Erythroblast (primary cell): ENCODE measurements at regions not wholly inside any gene's neighbourhood (a gene's known extent, or its start where the extent isn't known, plus 50 kb on each side); places are given as distances from the start of the nearest gene placed in this dataset.

Source experiments
- GATA1 ChIP-seq: IDR thresholded peaks from 2 replicates; pipeline ENCODE4 v1.6.1; 2011; ENCODE audit warnings: low read depth, mild to moderate bottlenecking, control low read depth, low read length, moderate library complexity
- POLR2A ChIP-seq: IDR thresholded peaks from 2 replicates; pipeline ENCODE4 v1.6.1; 2011; ENCODE audit warnings: mild to moderate bottlenecking, low read length

DNA sequence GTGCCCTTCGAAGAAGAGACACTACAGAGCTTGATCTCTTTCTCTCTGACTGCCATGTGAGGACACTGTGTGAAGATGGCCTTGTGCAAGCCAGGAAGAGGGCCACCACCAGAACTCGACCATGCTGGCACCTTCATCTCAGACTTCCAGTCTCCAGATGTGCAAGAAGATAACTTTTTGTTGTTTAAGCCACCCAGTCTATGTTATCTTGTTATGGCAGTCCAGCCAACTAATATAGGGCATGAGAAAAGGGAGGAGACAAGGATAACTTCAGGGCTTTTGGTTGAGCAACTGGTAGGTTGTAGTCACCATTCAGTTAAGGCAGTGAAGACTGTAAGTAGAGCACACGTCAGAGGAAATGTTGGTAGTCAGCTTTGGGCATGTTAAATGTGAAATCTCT is 515.5 kb downstream of the CSNK1G3 start:
- no peak for TF ChIP-seq POLR2A
- TF ChIP-seq GATA1: no peak
